DOHH2 (cell line): ENCODE measurements at regions not wholly inside any gene's neighbourhood (a gene's known extent, or its start where the extent isn't known, plus 50 kb on each side); places are given as distances from the start of the nearest gene placed in this dataset.

Source experiments
- H3F3A ChIP-seq: fragments of 200-600 bp; sonication (generic), shearing (Covaris generic); 2 replicates; pipeline ENCODE4 v1.6.0; 2016; ENCODE audit warnings: antibody characterized with exemption, mild to moderate bottlenecking; ENCODE audit not compliant: control insufficient read depth, insufficient read depth
- H3K27ac ChIP-seq: fragments of 200-600 bp; sonication (generic); 2 replicates; pipeline ENCODE4 v1.5.1; 2014; ENCODE audit warnings: low read depth, mild to moderate bottlenecking, low read length, moderate library complexity
- H3K27me3 ChIP-seq: fragments of 200-600 bp; sonication (generic); 2 replicates; pipeline ENCODE4 v1.6.1; 2014; ENCODE audit warnings: mild to moderate bottlenecking, low read length, mixed read lengths; ENCODE audit not compliant: control insufficient read depth
- H3K36me3 ChIP-seq: fragments of 200-600 bp; sonication (generic); 2 replicates; pipeline ENCODE4 v1.6.1; 2014; ENCODE audit warnings: mild to moderate bottlenecking, low read length, moderate library complexity, mixed read lengths; ENCODE audit not compliant: control insufficient read depth
- H3K4me1 ChIP-seq: fragments of 200-600 bp; sonication (generic); 2 replicates; pipeline ENCODE4 v1.6.1; 2014; ENCODE audit warnings: mild to moderate bottlenecking, low read length, mixed read lengths; ENCODE audit not compliant: control insufficient read depth
- H3K4me2 ChIP-seq: fragments of 200-600 bp; sonication (generic); 2 replicates; pipeline ENCODE4 v1.6.0; 2014; ENCODE audit warnings: mild to moderate bottlenecking, low read length, moderate library complexity
- H3K4me3 ChIP-seq: fragments of 200-600 bp; sonication (generic); 2 replicates; pipeline ENCODE4 v1.5.1; 2014; ENCODE audit warnings: mild to moderate bottlenecking, low read length, mixed read lengths
- H3K79me2 ChIP-seq: fragments of 200-600 bp; sonication (generic); 2 replicates; pipeline ENCODE4 v1.6.1; 2014; ENCODE audit warnings: mild to moderate bottlenecking, low read length, mixed read lengths; ENCODE audit not compliant: control insufficient read depth
- H3K9me2 ChIP-seq: fragments of 200-600 bp; sonication (generic); replicated peaks from 2 replicates; pipeline ENCODE4 v1.6.1; 2014; ENCODE audit warnings: mild to moderate bottlenecking, low read length, mixed read lengths; ENCODE audit not compliant: control insufficient read depth
- H3K9me3 ChIP-seq: fragments of 200-600 bp; sonication (generic); 2 replicates; pipeline ENCODE4 v1.6.1; 2014; ENCODE audit warnings: antibody characterized with exemption, low read length, mixed read lengths; ENCODE audit not compliant: control insufficient read depth, insufficient read depth
- H4K20me1 ChIP-seq: fragments of 200-600 bp; sonication (generic); 2 replicates; pipeline ENCODE4 v1.6.0; 2014; ENCODE audit warnings: low read depth, mild to moderate bottlenecking, antibody characterized with exemption, low read length, moderate library complexity; ENCODE audit not compliant: control insufficient read depth, insufficient read depth
- CTCF ChIP-seq: fragments of 200-600 bp; sonication (generic); IDR thresholded peaks from one replicate; pipeline ENCODE4 v1.5.1; 2014; ENCODE audit warnings: antibody characterized with exemption, mild to moderate bottlenecking, low read depth, low read length; ENCODE audit not compliant: poor library complexity, severe bottlenecking
- EZH2phosphoT487 ChIP-seq: fragments of 200-600 bp; sonication (generic); IDR thresholded peaks from 2 replicates; pipeline ENCODE4 v1.6.1; 2017; ENCODE audit warnings: borderline replicate concordance, mild to moderate bottlenecking, antibody characterized with exemption, low read length, moderate library complexity, mixed read lengths

DNA sequence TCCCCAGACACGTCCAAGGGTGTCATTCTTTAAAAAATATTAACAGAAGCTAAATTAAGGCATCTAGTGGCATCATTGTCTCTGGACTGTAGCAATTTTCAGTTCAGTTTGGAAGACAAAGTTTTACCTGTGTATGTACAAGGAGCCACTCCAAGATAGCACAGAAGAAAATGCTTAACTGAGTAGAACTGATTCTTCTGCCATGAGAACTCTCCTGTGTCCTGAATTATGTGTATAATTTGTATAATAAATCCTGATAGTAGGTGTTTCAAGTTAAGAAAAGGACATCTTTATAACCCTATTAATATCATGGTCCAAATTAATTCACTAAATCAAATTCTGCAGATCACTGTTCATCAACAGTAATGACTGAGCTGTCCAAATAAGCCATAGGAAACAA lies 1104.0 kb downstream of the XPNPEP1 start:
- H3K9me2 ChIP-seq = no peaks in the 10 kb centered on the region
- no peaks in the 10 kb centered on the region for H3F3A ChIP-seq
- no peaks in the 10 kb centered on the region for H3K4me1 ChIP-seq
- no peaks in the 10 kb centered on the region for H3K27me3 ChIP-seq
- H4K20me1 ChIP-seq = no peaks in the 10 kb centered on the region
- no peak overlapping the region for H3K27ac ChIP-seq
- TF ChIP-seq CTCF (no peak), EZH2phosphoT487 (no peak)
- H3K79me2 ChIP-seq = no peaks in the 10 kb centered on the region
- no peak overlapping the region for H3K4me2 ChIP-seq
- no peak overlapping the region for H3K4me3 ChIP-seq
- no peaks in the 10 kb centered on the region for H3K9me3 ChIP-seq
- no peaks in the 10 kb centered on the region for H3K36me3 ChIP-seq

- no peaks in the 10 kb centered on the region for H3K4me1 ChIP-seq
- no peaks in the 10 kb centered on the region for H3K79me2 ChIP-seq
- no peak overlapping the region for H3K4me2 ChIP-seq
These were observed 1105.7 kb downstream of the XPNPEP1 start for GRCh38 chr10:108817584-108817983.

DNA sequence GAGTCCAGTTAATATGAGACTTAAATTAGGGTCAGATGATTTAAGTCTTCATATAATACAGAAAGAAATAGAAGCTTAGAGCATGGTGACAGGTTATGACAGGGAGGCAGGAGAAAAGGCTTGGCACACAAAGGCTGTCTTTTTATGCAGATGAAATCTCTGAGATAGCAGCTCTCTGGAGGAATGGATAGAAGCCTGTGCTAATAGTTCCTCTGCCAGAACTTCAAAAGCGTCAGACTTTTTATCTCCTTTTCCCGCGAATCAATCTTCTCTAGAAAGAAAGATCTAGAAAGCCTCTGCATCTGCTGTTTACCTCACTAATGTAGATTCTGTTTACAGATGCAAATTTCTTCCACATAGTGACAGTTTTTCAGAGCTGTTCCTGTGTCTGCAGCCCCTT lies 1106.2 kb downstream of the XPNPEP1 start:
- no peaks in the 10 kb centered on the region for H3K9me2 ChIP-seq
- H4K20me1 ChIP-seq = no peaks in the 10 kb centered on the region
- H3K79me2 ChIP-seq = no peaks in the 10 kb centered on the region
- no peaks in the 10 kb centered on the region for H3K27me3 ChIP-seq
- H3F3A ChIP-seq = no peaks in the 10 kb centered on the region
- no peaks in the 10 kb centered on the region for H3K4me1 ChIP-seq
- no peaks in the 10 kb centered on the region for H3K9me3 ChIP-seq
- no peaks in the 10 kb centered on the region for H3K36me3 ChIP-seq
- TF ChIP-seq EZH2phosphoT487 (no peak), CTCF (no peak)
- no peak overlapping the region for H3K27ac ChIP-seq
- H3K4me3 ChIP-seq = no peak overlapping the region
- no peak overlapping the region for H3K4me2 ChIP-seq

More at GRCh38 chr10:108817584-108817983, 1105.7 kb downstream of the XPNPEP1 start:
- no peaks in the 10 kb centered on the region for H3F3A ChIP-seq
- H3K27ac ChIP-seq = no peak overlapping the region
- TF ChIP-seq CTCF (no peak), EZH2phosphoT487 (no peak)
- no peaks in the 10 kb centered on the region for H4K20me1 ChIP-seq
- H3K4me3 ChIP-seq = no peak overlapping the region
- no peaks in the 10 kb centered on the region for H3K9me3 ChIP-seq
- no peaks in the 10 kb centered on the region for H3K36me3 ChIP-seq
- H3K9me2 ChIP-seq = no peaks in the 10 kb centered on the region
- no peaks in the 10 kb centered on the region for H3K27me3 ChIP-seq

DNA sequence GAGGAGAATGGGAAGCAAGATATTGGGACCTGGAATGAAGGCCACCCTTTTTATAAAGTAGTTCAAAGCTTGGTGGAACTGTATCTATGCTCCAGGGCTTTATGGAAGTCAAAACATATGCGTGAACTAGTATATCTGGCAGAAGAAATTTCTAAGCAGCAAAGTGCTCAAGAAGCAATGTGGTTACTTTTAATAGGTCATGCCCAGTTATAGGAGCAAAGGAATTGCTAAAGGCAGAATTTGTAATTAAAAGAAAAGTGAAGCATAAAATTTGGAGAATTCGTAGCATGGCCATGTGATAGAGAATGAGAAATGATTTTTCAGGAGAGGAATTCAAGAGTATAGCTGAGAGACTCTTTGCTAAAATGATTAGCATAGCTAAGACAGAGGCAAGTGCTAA lies 1110.4 kb downstream of the XPNPEP1 start:
- Histone ChIP-seq H3K9me2 (no peaks in the 10 kb centered on the region), H3K36me3 (no peaks in the 10 kb centered on the region), H3K4me2 (no peak overlapping the region), H3K27me3 (no peaks in the 10 kb centered on the region), H3K9me3 (no peaks in the 10 kb centered on the region), H3K4me3 (no peak overlapping the region), H3K27ac (no peak overlapping the region), H3F3A (no peaks in the 10 kb centered on the region), H3K79me2 (no peaks in the 10 kb centered on the region), H4K20me1 (no peaks in the 10 kb centered on the region), H3K4me1 (no peaks in the 10 kb centered on the region)
- TF ChIP-seq CTCF (no peak), EZH2phosphoT487 (no peak)
